ENCODE measurements at regions not wholly inside any gene's neighbourhood (a gene's known extent, or its start where the extent isn't known, plus 50 kb on each side); places are given as distances from the start of the nearest gene placed in this dataset.

- TF ChIP-seq MLX (CRISPR knock-in tag; IDR thresholded peaks at IDR 0.05), result no peak
- TF ChIP-seq FOXJ3 (CRISPR knock-in tag; IDR thresholded peaks at IDR 0.05; ENCODE audit: borderline replicate concordance), result no peak
- TF ChIP-seq JUN (CRISPR knock-in tag; IDR thresholded peaks at IDR 0.05), result no peak
- TF ChIP-seq MXD4 (CRISPR knock-in tag; IDR thresholded peaks at IDR 0.05; ENCODE audit: borderline replicate concordance), result no peak
- TF ChIP-seq ZNF138 (CRISPR knock-in tag; conservative IDR thresholded peaks at IDR 0.05), result no peak
- TF ChIP-seq HMGA2 (CRISPR knock-in tag; IDR thresholded peaks at IDR 0.05), result no peak
- no peak for TF ChIP-seq RORB (CRISPR knock-in tag; IDR thresholded peaks at IDR 0.05)
- no peak for TF ChIP-seq ATF6 (CRISPR knock-in tag; IDR thresholded peaks at IDR 0.05)
Measured at GRCh38 chr6:14699803-14700601, 545.9 kb upstream of the JARID2 start (continued).

- H3K27me3 Mint-ChIP-seq (ENCODE audit: low read depth), result no peaks in the 10 kb centered on the region
- DNase-seq (ENCODE audit: low spot score) (no peak), ATAC-seq (no peak)
- TF ChIP-seq ZNF425 (CRISPR knock-in tag; conservative IDR thresholded peaks at IDR 0.05) (no peak), ZNF671 (CRISPR knock-in tag; IDR thresholded peaks at IDR 0.05) (no peak), ZNF423 (CRISPR knock-in tag; IDR thresholded peaks at IDR 0.05) (no peak), NFE2L1 (CRISPR knock-in tag; IDR thresholded peaks at IDR 0.05) (no peak), SP1 (CRISPR knock-in tag; conservative IDR thresholded peaks at IDR 0.05) (no peak), NR3C1 (CRISPR knock-in tag; conservative IDR thresholded peaks at IDR 0.05; ENCODE audit: low read depth) (no peak), SOX15 (CRISPR knock-in tag; IDR thresholded peaks at IDR 0.05) (no peak), ZNF512 (CRISPR knock-in tag; IDR thresholded peaks at IDR 0.05; ENCODE audit: borderline replicate concordance) (no peak), FOXP4 (CRISPR knock-in tag; IDR thresholded peaks at IDR 0.05) (no peak), MAX (CRISPR knock-in tag; IDR thresholded peaks at IDR 0.05) (no peak), SMAD4 (CRISPR knock-in tag; IDR thresholded peaks at IDR 0.05) (no peak), JUN (CRISPR knock-in tag; IDR thresholded peaks at IDR 0.05) (no peak), RELA (CRISPR knock-in tag; IDR thresholded peaks at IDR 0.05; ENCODE audit: borderline replicate concordance) (no peak), GTF2I (CRISPR knock-in tag; conservative IDR thresholded peaks at IDR 0.05) (no peak)
- H3K36me3 Mint-ChIP-seq, result peaks cover 18% of the 10 kb centered on the region
- POLR2A ChIA-PET, result no interaction called here
- H3K4me3 Mint-ChIP-seq, result no peak overlapping the region
- no peak overlapping the region for H3K27ac Mint-ChIP-seq
- peaks cover 18% of the 10 kb centered on the region for H3K9me3 Mint-ChIP-seq
- CTCF ChIA-PET, result interaction anchor here (2.2 kb wide), 1 partner anchor 9 kb away, joined by 11 read pairs; no protein-coding TSS in a partner anchor
- peaks cover 6% of the 10 kb centered on the region for H3K4me1 Mint-ChIP-seq
Measured at GRCh38 chr6:14701946-14702345, 543.9 kb upstream of the JARID2 start.
